BLaER1 (cell line): ENCODE measurements at regions not wholly inside any gene's neighbourhood (a gene's known extent, or its start where the extent isn't known, plus 50 kb on each side); places are given as distances from the start of the nearest gene placed in this dataset.

Experiments used
- H3K27ac ChIP-seq: shearing (Covaris generic); formaldehyde crosslinking; 2 replicates; pipeline ENCODE4 v1.8.1; 2022
- H3K27me3 ChIP-seq: shearing (Covaris generic); formaldehyde crosslinking; 2 replicates; pipeline ENCODE4 v1.8.1; 2022
- H3K36me3 ChIP-seq: shearing (Covaris generic); formaldehyde crosslinking; 2 replicates; pipeline ENCODE4 v1.8.1; 2022
- H3K4me1 ChIP-seq: shearing (Covaris generic); formaldehyde crosslinking; 2 replicates; pipeline ENCODE4 v1.8.1; 2022
- H3K4me2 ChIP-seq: shearing (Covaris generic); formaldehyde crosslinking; 2 replicates; pipeline ENCODE4 v1.8.1; 2022
- H3K4me3 ChIP-seq: shearing (Covaris generic); formaldehyde crosslinking; 2 replicates; pipeline ENCODE4 v1.8.1; 2022
- H3K9ac ChIP-seq: shearing (Covaris generic); formaldehyde crosslinking; 2 replicates; pipeline ENCODE4 v1.8.1; 2022
- H3K9me3 ChIP-seq: shearing (Covaris generic); formaldehyde crosslinking; 2 replicates; pipeline ENCODE4 v1.8.1; 2022
- H4K20me1 ChIP-seq: shearing (Covaris generic); formaldehyde crosslinking; 2 replicates; pipeline ENCODE4 v1.8.1; 2022
- Cebpa-rat ChIP-seq: shearing (Covaris generic); IDR thresholded peaks from 2 replicates; pipeline ENCODE4 v1.8.1; 2022

DNA sequence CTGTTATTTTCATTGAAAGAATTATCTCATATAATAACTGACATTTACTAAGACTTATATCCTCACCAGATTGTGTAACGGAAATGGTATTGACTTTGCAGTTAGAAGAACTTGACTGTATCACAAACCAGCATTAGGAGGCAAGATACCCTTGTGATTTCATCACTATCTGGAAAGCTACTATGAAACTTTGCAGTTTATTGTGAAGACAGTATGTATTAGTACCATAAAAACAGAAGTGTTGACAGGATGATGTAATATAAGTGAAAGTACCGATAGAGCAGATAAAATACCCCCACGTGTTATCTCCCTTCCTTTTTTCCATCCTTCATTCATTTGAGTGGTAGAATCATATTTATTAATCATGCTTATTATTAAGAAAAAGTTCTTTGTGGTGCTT lies 365.7 kb upstream of the KLHL1 start:
- no peak overlapping the region for H3K27ac ChIP-seq
- TF ChIP-seq Cebpa-rat = no peak

DNA sequence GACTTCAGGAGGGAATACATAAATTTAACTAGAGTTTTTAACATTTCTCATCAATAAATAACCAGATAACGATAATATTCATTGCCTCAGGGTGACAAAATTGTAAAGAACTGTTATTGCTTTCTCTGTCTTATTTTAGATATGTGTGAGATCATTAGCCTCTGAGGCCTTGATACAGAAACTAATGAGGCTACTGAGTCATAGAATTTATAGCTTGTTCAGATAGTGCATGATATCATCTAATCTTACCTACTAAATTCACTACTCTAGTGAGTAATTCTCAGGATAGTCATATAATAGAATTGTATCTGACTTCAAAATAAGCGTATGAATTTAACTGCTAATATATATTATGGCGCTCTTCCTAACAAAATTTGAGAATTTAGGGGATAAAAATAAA lies 360.8 kb upstream of the KLHL1 start:
- H3K36me3 ChIP-seq = no peaks in the 10 kb centered on the region
- H3K9me3 ChIP-seq = no peaks in the 10 kb centered on the region

More for the DNA sequence above, 365.7 kb upstream of the KLHL1 start:
- Histone ChIP-seq H3K9me3 (no peaks in the 10 kb centered on the region), H4K20me1 (no peaks in the 10 kb centered on the region), H3K9ac (no peak overlapping the region), H3K4me2 (no peak overlapping the region), H3K27me3 (no peaks in the 10 kb centered on the region), H3K36me3 (no peaks in the 10 kb centered on the region), H3K4me3 (no peak overlapping the region), H3K4me1 (no peaks in the 10 kb centered on the region)

DNA sequence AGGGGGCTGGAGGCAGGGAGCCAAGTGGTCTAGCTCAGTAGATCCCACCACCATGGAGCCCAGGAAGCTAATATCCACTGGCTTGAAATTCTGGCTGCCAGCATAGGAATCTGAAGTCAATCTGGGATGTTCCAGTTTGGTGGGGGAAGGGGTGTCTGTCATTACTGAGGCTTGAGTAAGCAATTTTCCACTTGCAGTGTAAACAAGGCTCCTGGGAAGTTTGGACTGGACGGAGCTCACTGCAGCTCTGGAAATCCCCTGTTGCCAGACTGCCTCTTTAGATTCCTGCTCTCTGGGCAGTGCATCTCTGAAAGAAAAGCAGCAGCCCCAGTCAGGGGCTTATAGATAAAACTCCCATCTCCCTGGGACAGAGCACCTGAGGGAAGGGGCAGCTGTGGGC lies 349.2 kb upstream of the KLHL1 start:
- H3K4me1 ChIP-seq = no peaks in the 10 kb centered on the region

More for the DNA sequence above, 360.8 kb upstream of the KLHL1 start:
- H3K4me3 ChIP-seq = no peak overlapping the region
- H3K4me2 ChIP-seq = no peak overlapping the region
- no peaks in the 10 kb centered on the region for H3K27me3 ChIP-seq
- TF ChIP-seq Cebpa-rat = no peak
- no peaks in the 10 kb centered on the region for H4K20me1 ChIP-seq
- no peaks in the 10 kb centered on the region for H3K4me1 ChIP-seq
- no peak overlapping the region for H3K27ac ChIP-seq
- H3K9ac ChIP-seq = no peak overlapping the region

DNA sequence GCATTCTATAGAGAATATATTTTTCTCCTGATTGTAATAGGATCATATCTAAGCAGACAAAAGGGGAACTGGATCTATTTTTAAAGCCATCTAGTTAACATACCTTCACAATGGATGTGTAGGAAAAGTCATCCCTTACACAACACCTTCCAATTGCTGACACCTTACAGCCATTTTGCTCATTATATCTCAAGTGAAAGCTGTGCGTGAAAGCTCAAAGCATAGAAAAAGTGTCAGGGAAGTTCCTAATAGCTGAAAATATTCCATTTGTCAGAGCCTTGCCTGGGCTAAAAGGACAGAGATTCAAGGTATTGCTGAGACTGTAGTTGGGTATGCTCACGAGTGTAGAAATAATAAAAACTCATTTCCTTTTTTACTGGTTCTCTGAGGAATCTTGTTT lies 340.6 kb upstream of the KLHL1 start:
- no peaks in the 10 kb centered on the region for H3K9me3 ChIP-seq
- TF ChIP-seq Cebpa-rat = no peak
- no peaks in the 10 kb centered on the region for H3K4me1 ChIP-seq
- H3K4me3 ChIP-seq = no peak overlapping the region
- H4K20me1 ChIP-seq = no peaks in the 10 kb centered on the region
- H3K4me2 ChIP-seq = no peak overlapping the region
- no peak overlapping the region for H3K27ac ChIP-seq
- no peaks in the 10 kb centered on the region for H3K36me3 ChIP-seq
- no peaks in the 10 kb centered on the region for H3K27me3 ChIP-seq
- H3K9ac ChIP-seq = no peak overlapping the region

More for the DNA sequence above, 349.2 kb upstream of the KLHL1 start:
- Histone ChIP-seq H3K9me3 (no peaks in the 10 kb centered on the region), H4K20me1 (no peaks in the 10 kb centered on the region), H3K36me3 (no peaks in the 10 kb centered on the region), H3K27ac (no peak overlapping the region), H3K27me3 (no peaks in the 10 kb centered on the region), H3K4me3 (no peak overlapping the region), H3K4me2 (no peak overlapping the region), H3K9ac (no peak overlapping the region)
- TF ChIP-seq Cebpa-rat = no peak

DNA sequence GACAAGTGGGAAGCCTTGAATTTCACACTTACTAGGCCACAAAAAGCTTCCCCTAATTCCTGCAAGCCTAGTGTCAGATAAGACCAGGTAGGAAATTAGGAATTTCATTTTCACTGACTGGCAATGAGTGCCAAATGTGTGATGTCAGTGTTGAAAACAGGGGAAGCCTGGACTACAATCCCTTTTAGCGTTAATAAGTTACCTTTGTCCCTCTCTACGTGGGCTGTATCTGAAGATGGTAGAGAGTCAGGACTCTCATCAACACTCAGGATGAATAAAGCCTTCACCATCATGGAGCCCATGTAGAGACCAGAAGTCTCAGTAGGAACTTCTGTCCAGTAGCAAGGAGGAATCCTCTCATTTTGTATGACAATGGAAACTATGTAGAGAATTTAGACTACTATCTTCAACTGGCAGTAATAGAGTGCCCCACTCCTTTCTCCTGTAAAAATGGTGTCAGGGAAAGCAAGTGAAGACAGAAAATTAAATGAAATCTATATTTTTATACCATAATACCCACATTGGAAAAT lies 324.1 kb upstream of the KLHL1 start:
- Histone ChIP-seq H4K20me1 (no peaks in the 10 kb centered on the region), H3K27ac (no peak overlapping the region), H3K4me3 (no peak overlapping the region), H3K27me3 (no peaks in the 10 kb centered on the region), H3K4me2 (no peak overlapping the region), H3K4me1 (no peaks in the 10 kb centered on the region), H3K36me3 (no peaks in the 10 kb centered on the region), H3K9me3 (no peaks in the 10 kb centered on the region), H3K9ac (no peak overlapping the region)
- no peak for TF ChIP-seq Cebpa-rat

- Histone ChIP-seq H3K27ac (no peak overlapping the region), H3K36me3 (no peaks in the 10 kb centered on the region), H3K9me3 (no peaks in the 10 kb centered on the region), H3K4me2 (no peak overlapping the region), H3K4me1 (no peaks in the 10 kb centered on the region), H3K27me3 (no peaks in the 10 kb centered on the region), H3K9ac (no peak overlapping the region), H3K4me3 (no peak overlapping the region), H4K20me1 (no peaks in the 10 kb centered on the region)
- TF ChIP-seq Cebpa-rat = no peak
These were observed 322.0 kb upstream of the KLHL1 start for GRCh38 chr13:70430256-70430655.

GRCh38 chr13:70424928-70425327 lies 316.7 kb upstream of the KLHL1 start:
- Histone ChIP-seq H3K9me3 (no peaks in the 10 kb centered on the region), H3K27ac (no peak overlapping the region), H3K4me1 (no peaks in the 10 kb centered on the region), H3K4me3 (no peak overlapping the region), H3K27me3 (no peaks in the 10 kb centered on the region), H3K36me3 (no peaks in the 10 kb centered on the region), H3K9ac (no peak overlapping the region), H3K4me2 (no peak overlapping the region), H4K20me1 (no peaks in the 10 kb centered on the region)
- TF ChIP-seq Cebpa-rat = no peak

- no peak for TF ChIP-seq Cebpa-rat
- Histone ChIP-seq H3K4me2 (no peak overlapping the region), H4K20me1 (no peaks in the 10 kb centered on the region), H3K9ac (no peak overlapping the region), H3K4me1 (no peaks in the 10 kb centered on the region), H3K9me3 (no peaks in the 10 kb centered on the region), H3K27ac (no peak overlapping the region), H3K36me3 (no peaks in the 10 kb centered on the region), H3K4me3 (no peak overlapping the region), H3K27me3 (no peaks in the 10 kb centered on the region)
These were observed 316.2 kb upstream of the KLHL1 start for GRCh38 chr13:70424428-70424827.

DNA sequence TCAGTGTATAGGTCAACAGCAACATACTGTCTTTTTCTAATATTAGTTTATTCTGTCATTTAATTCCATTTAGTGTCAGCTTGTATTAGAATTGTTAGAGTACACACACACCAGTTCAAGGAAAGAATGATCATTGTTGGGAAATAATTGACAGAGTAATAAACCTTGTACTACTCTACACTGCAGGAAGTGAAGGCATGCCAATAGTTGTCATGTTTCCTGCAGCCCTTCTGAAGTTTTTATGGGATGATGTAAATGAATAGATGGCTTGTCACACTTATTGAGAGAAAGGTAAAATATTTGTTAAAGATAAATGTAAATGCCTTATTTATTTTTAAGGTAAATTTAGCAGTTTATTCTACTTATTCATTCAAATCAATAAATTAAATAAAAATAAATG lies 306.9 kb upstream of the KLHL1 start:
- Histone ChIP-seq H3K9ac (no peak overlapping the region), H3K4me1 (peaks cover 8% of the 10 kb centered on the region; the same call in 1 of the 2 replicates), H3K4me2 (no peak overlapping the region), H3K4me3 (no peak overlapping the region), H4K20me1 (no peaks in the 10 kb centered on the region), H3K36me3 (no peaks in the 10 kb centered on the region), H3K9me3 (no peaks in the 10 kb centered on the region), H3K27ac (no peak overlapping the region), H3K27me3 (no peaks in the 10 kb centered on the region)
- no peak for TF ChIP-seq Cebpa-rat

GRCh38 chr13:70408865-70409264 lies 300.6 kb upstream of the KLHL1 start:
- Histone ChIP-seq H3K4me3 (no peak overlapping the region), H3K4me2 (no peak overlapping the region), H3K27ac (no peak overlapping the region), H3K4me1 (peaks cover 8% of the 10 kb centered on the region; the same call in 1 of the 2 replicates), H3K9me3 (no peaks in the 10 kb centered on the region), H3K9ac (no peak overlapping the region), H3K36me3 (no peaks in the 10 kb centered on the region), H4K20me1 (no peaks in the 10 kb centered on the region), H3K27me3 (no peaks in the 10 kb centered on the region)
- no peak for TF ChIP-seq Cebpa-rat

- H3K27ac ChIP-seq = no peak overlapping the region
- H3K9ac ChIP-seq = no peak overlapping the region
- H3K4me2 ChIP-seq = no peak overlapping the region
- H3K9me3 ChIP-seq = no peaks in the 10 kb centered on the region
- TF ChIP-seq Cebpa-rat = no peak
- peaks cover 2% of the 10 kb centered on the region; the same call in 1 of the 2 replicates for H3K4me1 ChIP-seq
- no peaks in the 10 kb centered on the region for H3K36me3 ChIP-seq
- no peaks in the 10 kb centered on the region for H4K20me1 ChIP-seq
- no peak overlapping the region for H3K4me3 ChIP-seq
- H3K27me3 ChIP-seq = no peaks in the 10 kb centered on the region
These were observed 299.2 kb upstream of the KLHL1 start for GRCh38 chr13:70407486-70407885.
